ENCODE measurements at regions not wholly inside any gene's neighbourhood (a gene's known extent, or its start where the extent isn't known, plus 50 kb on each side); places are given as distances from the start of the nearest gene placed in this dataset.
"Not testable (repeated sequence)": the region's sequence is repeated elsewhere in the genome, so short reads cannot be mapped to it uniquely, and the experiment has no call there.

GRCh38 chr15:23750179-23750578 lies 63.1 kb upstream of the NDN start:
- no peak for DNase-seq (ENCODE audit: low read depth, low spot score)

DNA sequence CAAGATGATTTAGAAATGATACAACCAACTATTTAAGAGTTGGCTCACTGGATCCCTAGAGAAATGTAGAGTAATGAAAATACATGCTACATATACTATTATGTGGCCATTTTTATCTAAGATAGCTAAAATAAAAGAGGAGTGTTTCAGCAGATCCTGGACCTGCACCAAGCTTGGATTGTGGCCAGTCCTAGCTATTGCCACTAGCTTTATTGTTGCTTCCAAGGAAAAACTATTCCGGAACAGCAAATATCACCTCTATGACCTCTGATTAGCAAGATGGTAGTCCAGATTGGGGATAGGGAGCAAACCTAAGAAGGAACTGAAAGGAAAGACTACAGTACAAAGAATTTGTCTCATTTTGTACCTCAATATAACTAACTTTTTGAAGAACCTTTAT lies 63.7 kb upstream of the NDN start:
- DNase-seq (ENCODE audit: low read depth, low spot score): no peak

DNA sequence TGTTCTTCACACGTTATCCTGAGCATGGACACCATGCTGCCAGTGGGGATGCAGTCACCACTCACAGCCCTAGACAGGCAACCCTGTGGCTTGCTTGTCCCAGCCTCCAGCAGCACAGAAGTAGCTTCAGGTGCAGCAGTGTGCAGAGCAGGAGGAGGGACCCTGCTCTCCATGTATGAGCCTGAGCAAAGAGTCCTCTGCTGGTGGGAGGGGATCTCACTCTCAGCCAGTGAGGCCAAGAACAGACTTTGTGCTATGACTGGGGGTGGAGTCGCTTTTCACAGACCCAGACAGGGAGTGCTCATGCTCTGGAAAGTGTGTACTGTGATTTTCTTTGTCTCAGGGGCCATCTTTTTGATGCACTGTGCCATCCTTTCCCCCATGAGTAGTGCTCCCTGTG lies 66.1 kb upstream of the NDN start:
- DNase-seq (ENCODE audit: low read depth, low spot score): no peak

- no peak for DNase-seq (ENCODE audit: low read depth, low spot score)
Observed at GRCh38 chr15:23758891-23759290, 71.8 kb upstream of the NDN start.

DNA sequence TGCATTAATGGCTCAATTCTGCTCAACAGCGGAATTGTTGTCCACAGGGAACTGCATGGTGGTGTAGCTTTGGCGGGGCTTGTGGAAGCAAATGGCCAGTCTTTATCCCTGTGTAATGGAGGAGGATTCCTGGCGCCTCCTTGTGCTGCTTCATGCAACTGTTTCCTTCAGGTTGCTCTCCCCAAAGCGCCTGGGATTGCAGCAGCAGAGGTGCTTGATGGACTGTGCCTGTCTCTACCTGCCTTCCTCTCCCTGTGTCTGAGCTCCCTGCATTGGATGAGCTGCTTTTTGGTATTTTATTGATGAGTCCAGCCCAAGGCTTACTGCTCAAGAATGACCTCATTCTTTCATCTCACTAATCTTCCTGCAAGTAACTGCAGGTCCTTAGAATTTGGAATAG lies 72.9 kb upstream of the NDN start:
- DNase-seq (ENCODE audit: low read depth, low spot score): no peak

DNA sequence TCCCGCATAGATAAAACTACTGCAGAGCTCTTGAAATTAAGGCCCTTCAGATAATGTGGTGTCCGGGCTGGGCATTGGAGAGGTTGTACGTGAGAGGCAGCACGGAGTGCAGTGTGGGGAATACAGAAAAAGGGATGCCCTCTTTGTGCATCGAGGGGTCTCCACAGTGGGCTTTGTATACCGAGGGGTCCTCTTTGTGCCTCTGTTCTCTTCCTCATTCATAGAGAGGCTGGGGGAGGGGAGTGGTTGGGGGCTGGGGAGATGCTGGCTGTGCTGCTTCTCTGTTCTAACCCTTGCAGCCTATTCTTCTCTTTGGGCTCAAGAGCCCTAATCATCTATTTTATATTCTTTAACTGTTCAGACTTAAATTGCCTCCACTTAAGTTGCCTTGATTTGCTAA lies 74.3 kb upstream of the NDN start:
- no peak for DNase-seq (ENCODE audit: low read depth, low spot score)

DNA sequence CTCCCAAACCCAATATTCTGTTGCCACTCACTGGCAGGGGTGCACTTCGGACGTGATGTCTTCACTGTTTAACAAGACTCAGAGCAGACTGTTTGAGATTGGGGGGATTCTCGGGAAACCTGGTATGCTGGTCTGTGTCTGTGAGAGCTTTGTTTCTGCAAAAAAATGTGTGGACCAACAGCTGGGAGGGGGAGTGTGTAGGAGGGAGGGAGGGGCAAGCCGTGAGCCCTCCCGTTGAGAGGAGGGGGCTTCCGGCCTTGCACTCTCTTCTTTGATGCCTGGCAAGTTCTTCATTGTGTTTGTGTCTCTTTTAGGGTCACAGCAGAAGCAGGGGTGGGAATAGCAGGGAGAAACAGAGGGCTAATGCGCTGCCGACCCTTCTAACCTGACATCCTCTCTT lies 74.9 kb upstream of the NDN start:
- DNase-seq (ENCODE audit: low read depth, low spot score): no peak

DNA sequence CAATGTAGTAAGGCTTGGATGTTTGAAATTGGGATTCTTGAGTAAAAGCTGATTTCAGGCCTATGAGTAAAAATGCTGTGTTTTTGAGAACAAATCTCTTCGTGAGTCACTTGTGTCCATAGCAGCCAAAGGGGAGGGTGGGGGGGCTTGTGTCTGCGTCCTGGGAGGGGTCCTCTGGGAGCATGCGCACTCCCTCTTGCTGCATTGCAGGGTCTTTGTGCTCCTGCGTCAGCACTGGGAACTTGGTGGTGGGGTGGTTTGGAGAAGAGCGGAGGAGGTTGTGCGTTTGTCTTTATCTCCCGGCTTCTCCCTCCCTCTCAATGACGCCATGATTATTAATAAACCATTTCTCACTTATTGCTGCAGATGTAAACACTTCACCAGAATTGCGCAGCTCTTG lies 75.9 kb upstream of the NDN start:
- DNase-seq (ENCODE audit: low read depth, low spot score): no peak

- DNase-seq (ENCODE audit: low read depth, low spot score): no peak
Observed at GRCh38 chr15:23764306-23764705, 77.2 kb upstream of the NDN start.

GRCh38 chr15:23764716-23765115 lies 77.6 kb upstream of the NDN start:
- DNase-seq (ENCODE audit: low read depth, low spot score): no peak

GRCh38 chr15:23766779-23767178 lies 79.7 kb upstream of the NDN start:
- DNase-seq (ENCODE audit: low read depth, low spot score): not testable (repeated sequence)

- DNase-seq (ENCODE audit: low read depth, low spot score): no peak
Observed at GRCh38 chr15:23773093-23773492, 86.0 kb upstream of the NDN start.

GRCh38 chr15:23787346-23788105 lies 100.4 kb upstream of the NDN start:
- no peak for DNase-seq (ENCODE audit: low read depth, low spot score)

- no peak for DNase-seq (ENCODE audit: low read depth, low spot score)
Observed at GRCh38 chr15:23793191-23793680, 106.1 kb upstream of the NDN start.

GRCh38 chr15:23797747-23798446 lies 110.8 kb upstream of the NDN start:
- no peak for DNase-seq (ENCODE audit: low read depth, low spot score)

DNA sequence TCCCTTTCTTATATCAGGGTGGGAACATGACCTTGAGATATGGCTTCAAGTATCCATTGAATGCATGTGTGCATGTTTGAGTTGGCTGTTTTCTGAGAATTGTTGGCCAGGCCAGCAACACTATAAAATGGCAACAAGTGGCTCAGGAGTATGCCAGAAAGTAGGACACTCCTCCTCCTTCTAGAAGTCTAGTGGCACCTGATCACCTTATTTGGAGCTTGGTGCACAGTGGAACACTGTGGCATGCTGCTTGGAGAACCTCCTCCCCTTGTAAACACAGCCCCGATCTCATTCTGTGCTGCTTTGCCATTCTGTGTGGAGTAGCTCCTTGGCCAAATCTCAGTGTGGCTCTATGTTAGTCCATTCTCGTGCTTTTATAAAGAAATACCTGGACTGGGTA lies 114.8 kb upstream of the NDN start:
- DNase-seq (ENCODE audit: low read depth, low spot score): no peak

DNA sequence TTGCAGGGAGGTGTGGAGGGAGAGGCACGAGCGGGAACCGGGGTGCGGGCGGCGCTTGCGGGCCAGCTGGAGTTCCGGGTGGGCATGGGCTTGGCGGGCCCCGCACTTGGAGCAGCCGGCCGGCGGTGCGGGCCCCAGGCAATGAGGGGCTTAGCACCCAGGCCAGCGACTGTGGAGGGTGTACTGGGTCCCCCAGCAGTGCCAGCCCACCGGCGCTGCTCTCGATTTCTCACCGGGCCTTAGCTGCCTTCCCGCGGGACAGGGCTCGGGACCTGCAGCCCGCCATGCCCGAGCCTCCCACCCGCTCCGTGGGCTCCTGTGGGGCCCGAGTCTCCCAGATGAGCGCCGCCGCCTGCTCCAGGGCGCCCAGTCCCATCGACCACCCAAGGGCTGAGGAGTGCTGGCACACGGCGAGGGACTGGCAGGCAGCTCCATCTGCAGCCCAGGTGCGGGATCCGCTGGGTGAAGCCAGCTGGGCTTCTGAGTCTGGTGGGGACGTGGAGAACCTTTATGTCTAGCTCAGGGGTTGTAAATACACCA lies 115.9 kb upstream of the NDN start:
- DNase-seq (ENCODE audit: low read depth, low spot score): not testable (repeated sequence)

GRCh38 chr15:23806980-23807379 lies 119.9 kb upstream of the NDN start:
- DNase-seq (ENCODE audit: low read depth, low spot score): no peak

DNA sequence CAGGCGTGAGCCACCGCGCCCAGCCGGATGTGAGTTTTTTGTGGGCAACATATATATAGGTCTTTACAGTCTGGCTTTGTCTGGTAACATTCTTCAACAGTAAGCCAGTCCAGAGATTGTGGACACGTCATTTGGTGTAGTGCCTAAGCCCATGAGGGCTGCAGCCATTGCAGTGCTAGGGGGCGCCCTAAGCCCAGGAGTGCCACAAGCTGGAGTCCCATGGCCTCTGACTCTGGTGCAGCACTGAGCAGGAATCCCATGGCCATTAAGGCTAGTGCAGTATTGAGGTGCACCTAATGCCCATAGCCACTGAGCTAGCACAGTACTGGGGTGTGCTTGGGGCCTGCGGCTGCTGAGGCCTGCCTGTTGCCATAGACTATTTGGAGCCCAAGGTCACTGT lies 136.4 kb upstream of the NDN start:
- peak; percentile 23 for DNase-seq (ENCODE audit: low read depth, low spot score)

- DNase-seq (ENCODE audit: low read depth, low spot score): no peak
Observed at GRCh38 chr15:23828786-23829185, 141.7 kb upstream of the NDN start.

- no peak for DNase-seq (ENCODE audit: low read depth, low spot score)
Observed at GRCh38 chr15:23835953-23836352, 148.8 kb upstream of the NDN start.

DNA sequence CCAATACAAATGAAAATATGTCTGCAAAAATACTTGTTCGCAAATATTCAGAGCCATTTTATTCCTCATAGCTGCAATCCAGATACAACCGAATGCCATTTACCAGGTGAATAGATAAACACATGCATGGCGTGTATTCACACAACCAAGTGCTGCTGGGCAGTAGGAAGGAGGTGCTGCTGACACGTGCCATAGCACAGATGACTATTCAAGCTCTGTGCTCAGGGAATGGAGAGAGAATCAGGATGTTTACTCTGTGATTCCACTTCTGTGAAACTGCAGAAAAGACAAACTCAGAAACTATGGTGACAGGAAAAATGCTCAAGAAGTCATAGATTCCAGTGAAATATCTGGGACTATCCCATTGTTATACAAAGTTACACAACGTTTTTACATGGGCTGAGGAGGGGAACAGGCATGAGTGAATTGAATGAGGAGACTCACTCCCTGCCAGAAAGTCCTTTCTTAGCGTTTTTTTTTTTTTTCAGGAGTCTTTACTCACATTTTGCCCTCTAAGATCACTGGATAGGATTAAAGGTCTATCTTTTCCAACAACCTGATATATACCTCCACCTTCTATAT lies 152.9 kb upstream of the NDN start:
- no peak for DNase-seq (ENCODE audit: low read depth, low spot score)

DNA sequence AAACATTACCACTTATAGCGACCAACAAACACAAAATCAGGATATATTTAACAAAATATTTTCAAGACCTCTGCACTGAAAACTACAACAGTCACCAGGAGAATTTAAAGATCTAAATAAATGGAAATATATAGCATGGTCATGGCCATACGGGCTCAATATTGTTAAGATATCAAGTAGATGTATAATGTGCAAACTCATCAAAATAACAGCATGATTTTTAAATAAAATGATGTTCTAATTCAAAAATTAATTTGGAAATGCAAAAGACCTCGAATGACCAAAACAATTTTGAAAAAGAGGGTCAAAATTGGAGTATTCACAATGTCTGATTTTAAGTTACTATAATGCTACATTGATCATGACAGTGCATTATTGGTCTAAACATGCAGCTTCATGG lies 159.1 kb upstream of the NDN start:
- DNase-seq (ENCODE audit: low read depth, low spot score): no peak

All from iPS DF 19.7 (cell line).